ENCODE measurements at regions not wholly inside any gene's neighbourhood (a gene's known extent, or its start where the extent isn't known, plus 50 kb on each side); places are given as distances from the start of the nearest gene placed in this dataset.

- no peak for DNase-seq (ENCODE audit: low read depth, low spot score)
- H3K27me3 Mint-ChIP-seq (ENCODE audit: low read depth): peaks cover 34% of the 10 kb centered on the region
- H3K4me3 Mint-ChIP-seq: no peak overlapping the region
- H3K27ac Mint-ChIP-seq (ENCODE audit: unreplicated experiment): no peak overlapping the region
- H3K36me3 Mint-ChIP-seq (ENCODE audit: low read depth): no peaks in the 10 kb centered on the region
- peaks cover 3% of the 10 kb centered on the region for H3K9me3 Mint-ChIP-seq
- H3K4me1 Mint-ChIP-seq: no peaks in the 10 kb centered on the region
- TF ChIP-seq CTCF (conservative IDR thresholded peaks at IDR 0.05): no peak
Measured at GRCh38 chr1:170377896-170378634, 153.9 kb upstream of the GORAB start.

GRCh38 chr1:170385750-170386149 is 146.2 kb upstream of the GORAB start:
- Mint-ChIP-seq H3K4me3 (no peak overlapping the region), H3K9me3 (no peaks in the 10 kb centered on the region), H3K36me3 (ENCODE audit: low read depth) (no peaks in the 10 kb centered on the region), H3K4me1 (no peaks in the 10 kb centered on the region), H3K27me3 (ENCODE audit: low read depth) (peaks cover 24% of the 10 kb centered on the region), H3K27ac (ENCODE audit: unreplicated experiment) (no peak overlapping the region)
- no peak for TF ChIP-seq CTCF (conservative IDR thresholded peaks at IDR 0.05)
- DNase-seq (ENCODE audit: low read depth, low spot score): no peak

DNA sequence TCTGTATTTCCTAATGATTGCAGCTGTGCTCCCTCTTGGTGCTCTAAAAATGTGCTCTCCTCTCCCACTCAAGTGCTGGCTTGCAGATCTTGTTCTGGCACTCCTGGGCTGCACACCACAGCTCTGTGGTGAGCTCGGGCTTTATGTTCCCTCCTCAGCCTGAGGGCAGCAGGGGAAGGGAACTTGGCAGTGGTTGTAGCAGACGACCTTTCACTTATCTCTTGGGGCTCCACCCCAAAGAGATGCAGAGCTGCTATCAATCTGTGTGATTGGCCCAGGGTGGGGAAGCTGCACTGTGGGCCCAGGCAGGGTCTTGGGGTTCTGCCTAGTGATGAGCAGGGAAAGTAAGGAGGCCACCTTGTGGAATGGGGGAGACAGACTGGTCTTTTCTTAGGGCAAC is 143.5 kb upstream of the GORAB start:
- Mint-ChIP-seq H3K4me1 (no peaks in the 10 kb centered on the region), H3K9me3 (no peaks in the 10 kb centered on the region), H3K36me3 (ENCODE audit: low read depth) (no peaks in the 10 kb centered on the region), H3K4me3 (no peak overlapping the region), H3K27ac (ENCODE audit: unreplicated experiment) (no peak overlapping the region), H3K27me3 (ENCODE audit: low read depth) (peaks cover 23% of the 10 kb centered on the region)
- no peak for DNase-seq (ENCODE audit: low read depth, low spot score)
- no peak for TF ChIP-seq CTCF (conservative IDR thresholded peaks at IDR 0.05)

DNA sequence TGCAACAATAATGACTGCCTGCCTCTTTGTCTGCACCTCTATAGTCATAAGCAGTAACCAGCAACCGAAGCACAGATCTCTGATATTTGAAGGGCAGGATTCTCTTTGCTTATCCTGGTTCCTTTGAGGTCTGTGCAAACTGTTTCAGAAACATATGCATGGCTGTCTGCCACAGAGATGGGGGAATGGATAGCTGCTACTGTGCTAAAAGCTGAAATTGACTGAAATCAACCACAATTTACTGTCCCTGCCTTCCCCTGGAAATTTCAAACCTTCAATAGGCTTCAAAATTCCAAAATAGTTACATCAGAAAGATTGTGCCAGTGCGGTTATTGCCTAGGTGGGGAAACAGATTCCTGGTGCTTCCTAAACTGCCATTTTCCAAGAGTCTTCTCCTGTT is 136.8 kb upstream of the GORAB start:
- Mint-ChIP-seq H3K27me3 (ENCODE audit: low read depth) (peaks cover 34% of the 10 kb centered on the region), H3K9me3 (peaks cover 3% of the 10 kb centered on the region), H3K36me3 (ENCODE audit: low read depth) (no peaks in the 10 kb centered on the region), H3K4me3 (no peak overlapping the region), H3K27ac (ENCODE audit: unreplicated experiment) (no peak overlapping the region), H3K4me1 (peaks cover 6% of the 10 kb centered on the region)
- no peak for DNase-seq (ENCODE audit: low read depth, low spot score)
- TF ChIP-seq CTCF (conservative IDR thresholded peaks at IDR 0.05): no peak

DNA sequence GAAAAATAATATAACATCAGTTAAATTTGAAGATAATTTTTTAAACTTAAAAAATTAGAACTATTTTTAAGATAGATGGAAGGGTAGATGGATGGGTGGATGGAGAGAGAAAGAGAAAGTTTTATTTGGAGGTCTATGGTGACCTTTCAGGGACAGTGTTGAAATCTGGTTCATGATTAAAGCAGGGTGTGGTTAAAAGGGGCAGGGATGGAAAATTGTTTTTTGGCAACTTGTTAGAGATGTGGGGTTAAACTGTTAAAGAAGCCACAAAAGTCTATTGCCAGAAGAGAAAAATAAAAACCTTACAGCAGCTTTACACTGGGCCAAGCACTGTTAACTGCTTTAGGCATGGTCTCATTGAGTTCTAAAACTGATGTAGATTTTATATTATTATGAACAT is 134.9 kb upstream of the GORAB start:
- Mint-ChIP-seq H3K4me3 (no peak overlapping the region), H3K9me3 (peaks cover 3% of the 10 kb centered on the region), H3K27me3 (ENCODE audit: low read depth) (peaks cover 23% of the 10 kb centered on the region), H3K36me3 (ENCODE audit: low read depth) (no peaks in the 10 kb centered on the region), H3K4me1 (peaks cover 6% of the 10 kb centered on the region), H3K27ac (ENCODE audit: unreplicated experiment) (no peak overlapping the region)
- TF ChIP-seq CTCF (conservative IDR thresholded peaks at IDR 0.05): no peak
- DNase-seq (ENCODE audit: low read depth, low spot score): no peak

All from neural crest cell (in vitro differentiated cells).